ENCODE measurements at regions not wholly inside any gene's neighbourhood (a gene's known extent, or its start where the extent isn't known, plus 50 kb on each side); places are given as distances from the start of the nearest gene placed in this dataset.
"Not testable (repeated sequence)": the region's sequence is repeated elsewhere in the genome, so short reads cannot be mapped to it uniquely, and the experiment has no call there.

GRCh38 chr7:51805783-51806431, 489.3 kb upstream of the COBL start:
- not testable (repeated sequence) for DNase-seq

GRCh38 chr7:51802718-51803117, 486.1 kb upstream of the COBL start:
- no peak for DNase-seq

GRCh38 chr7:51797371-51797770, 480.8 kb upstream of the COBL start:
- DNase-seq, result no peak

GRCh38 chr7:51792796-51793195, 476.2 kb upstream of the COBL start:
- DNase-seq, result no peak

DNA sequence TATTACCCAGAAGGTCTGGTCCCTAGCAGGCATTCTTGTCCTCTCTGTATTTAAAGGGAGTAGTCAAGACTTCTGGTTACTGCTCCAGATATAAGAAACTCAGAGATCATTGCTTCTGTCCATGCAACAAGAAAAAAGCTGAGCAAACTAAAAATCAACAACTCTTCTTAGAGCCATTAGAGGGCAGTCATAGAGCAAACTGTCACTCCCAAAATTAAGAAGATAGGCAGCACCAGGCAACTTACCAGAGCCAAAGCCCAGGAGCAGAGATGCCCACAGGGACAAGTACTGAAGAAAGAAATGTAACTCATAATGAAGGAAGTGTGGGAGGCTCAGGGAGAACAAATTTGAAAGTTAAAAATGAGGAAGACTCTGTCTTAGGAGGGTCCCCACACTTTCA, 472.9 kb upstream of the COBL start:
- no peak for DNase-seq

DNA sequence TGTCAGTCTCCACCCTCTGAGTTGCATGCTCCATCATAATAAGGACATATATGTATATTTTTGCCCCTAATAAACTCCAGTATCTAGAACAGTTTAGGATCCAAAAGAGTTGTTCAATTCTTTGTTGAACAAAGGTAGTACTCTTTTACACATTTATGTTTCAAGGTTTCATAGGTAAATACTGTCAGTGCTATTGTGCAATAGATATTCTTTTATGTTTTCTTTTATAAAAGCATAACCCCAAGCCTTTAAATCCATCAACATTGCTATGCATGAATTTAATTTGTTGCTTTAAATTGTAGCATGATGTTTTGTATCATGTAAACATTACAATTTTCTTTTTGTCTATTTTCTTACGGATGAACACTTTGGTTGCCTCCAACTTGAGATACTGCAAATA, 469.7 kb upstream of the COBL start:
- DNase-seq, result no peak

DNA sequence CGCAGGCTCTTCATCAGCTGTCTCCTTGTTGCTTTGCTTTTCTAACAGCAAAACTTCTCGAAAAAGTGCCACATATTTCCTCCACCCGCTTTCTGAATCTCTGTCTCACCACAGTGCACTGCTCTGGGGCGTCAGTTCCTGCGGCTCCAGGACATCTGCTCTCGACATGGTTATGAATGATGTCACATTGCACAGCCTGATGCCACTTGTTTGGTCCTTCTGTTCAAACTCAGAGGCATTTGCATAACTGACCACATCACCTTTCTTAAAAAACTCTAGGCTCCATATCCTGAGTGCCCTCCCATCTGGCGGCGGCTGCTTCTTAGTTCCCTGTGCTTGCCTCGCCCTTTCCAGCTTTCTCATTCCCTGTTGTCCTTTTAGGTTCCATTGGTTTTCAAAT, 469.3 kb upstream of the COBL start:
- DNase-seq, result no peak

DNA sequence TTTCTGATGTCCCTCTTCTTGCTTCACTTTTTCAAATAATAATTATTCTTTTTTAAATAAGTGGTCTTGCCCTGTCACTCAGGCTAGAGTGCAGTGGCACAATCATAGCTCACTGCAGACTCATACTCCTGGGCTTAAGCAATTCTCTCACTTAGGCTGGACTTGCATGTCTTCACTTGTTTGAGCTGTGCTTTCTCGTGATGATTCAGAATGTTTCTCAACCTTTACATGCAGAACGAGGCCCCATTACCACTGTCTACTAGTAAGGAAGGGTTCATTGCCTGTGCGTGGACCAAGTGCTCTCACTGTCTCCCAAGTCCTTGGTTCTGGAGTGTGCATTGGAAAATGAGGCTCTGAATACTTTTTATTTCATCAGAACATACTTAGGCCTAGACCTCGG, 468.6 kb upstream of the COBL start:
- DNase-seq, result no peak

DNA sequence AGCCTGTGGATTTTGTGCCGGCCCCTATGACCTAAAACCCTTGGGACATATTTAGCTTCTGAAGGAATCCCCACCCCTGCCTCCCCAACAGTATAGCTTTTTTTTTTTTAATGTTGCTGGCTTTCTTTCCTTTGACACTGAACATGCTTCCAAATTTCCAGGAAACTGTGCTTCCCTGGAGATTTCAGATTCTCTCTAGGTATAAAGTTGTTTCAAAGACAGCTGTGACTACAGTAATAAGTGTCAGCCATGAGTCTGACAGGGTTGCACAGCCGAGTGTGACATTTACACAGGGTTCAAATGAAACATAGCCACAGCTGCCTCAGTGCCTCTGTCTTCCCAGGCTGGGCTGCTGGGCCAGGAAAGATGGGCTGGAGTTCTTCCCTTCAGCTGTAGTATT, 466.6 kb upstream of the COBL start:
- DNase-seq, result no peak

GRCh38 chr7:51778121-51778520, 461.5 kb upstream of the COBL start:
- no peak for DNase-seq

GRCh38 chr7:51774178-51774577, 457.6 kb upstream of the COBL start:
- no peak for DNase-seq

DNA sequence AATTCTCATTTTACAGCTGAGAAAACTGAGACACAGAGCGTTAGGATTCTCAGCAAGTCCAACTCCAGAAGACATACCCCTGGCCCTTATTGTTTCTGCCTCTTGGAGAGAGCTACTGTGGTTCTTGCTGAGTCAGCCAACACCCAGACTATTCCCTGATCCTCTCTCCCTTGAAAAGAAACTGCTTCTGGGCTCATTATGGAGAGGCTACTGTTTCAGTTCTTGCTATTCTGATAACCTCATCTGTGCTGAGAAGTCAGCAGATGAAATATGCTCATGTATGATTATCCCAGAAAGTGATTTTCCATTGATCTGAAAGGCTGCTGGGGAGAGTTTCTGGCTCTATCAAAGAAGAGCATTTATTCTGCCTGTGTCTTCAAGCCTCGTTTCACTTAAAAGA, 455.6 kb upstream of the COBL start:
- no peak for DNase-seq

DNA sequence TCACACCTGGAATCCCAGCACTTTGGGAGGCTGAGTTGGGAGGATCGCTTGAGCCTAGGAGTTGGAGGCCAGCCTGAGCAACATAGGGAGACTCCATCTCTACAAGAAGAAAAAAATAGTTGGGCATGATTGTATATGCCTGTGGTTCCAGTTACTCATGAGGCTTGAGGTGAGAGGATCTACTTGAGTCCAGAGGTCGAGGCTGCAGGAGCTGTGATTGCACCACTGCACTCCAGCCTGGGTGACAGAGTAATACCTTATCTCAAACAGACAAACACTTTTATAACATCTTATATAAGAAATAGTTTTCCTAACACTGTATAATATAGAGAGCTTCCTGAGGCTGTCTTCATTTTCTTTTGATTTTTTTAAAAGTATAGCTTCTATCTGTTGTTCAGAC, 448.4 kb upstream of the COBL start:
- DNase-seq, result no peak

- DNase-seq, result no peak
Measured at GRCh38 chr7:51759985-51760384, 443.4 kb upstream of the COBL start.

DNA sequence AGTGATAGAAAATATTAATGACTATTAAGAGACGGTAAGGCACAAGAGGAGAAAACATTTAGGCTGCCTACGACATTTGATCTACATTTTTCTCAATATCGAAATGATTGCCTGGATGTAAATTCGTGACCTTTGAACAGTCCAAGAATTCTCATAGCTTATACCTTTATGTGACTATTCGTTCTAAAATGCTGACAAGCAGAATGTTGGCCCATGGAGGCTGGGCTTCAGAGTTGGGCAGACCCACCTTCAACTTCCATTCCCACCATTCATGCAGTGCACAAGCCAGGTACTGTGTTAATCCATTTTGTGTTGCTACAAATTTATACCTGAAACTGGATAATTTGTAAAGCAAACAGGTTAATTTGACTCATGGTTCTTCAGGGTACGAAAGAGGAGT, 441.4 kb upstream of the COBL start:
- no peak for DNase-seq

- peak in 1 of 56 donors; percentile 11 for DNase-seq
Measured at GRCh38 chr7:51732951-51733350, 416.3 kb upstream of the COBL start.

GRCh38 chr7:51732116-51732515, 415.5 kb upstream of the COBL start:
- DNase-seq, result peak in 24 of 56 donors; percentile 1 to 69 (median 22)

DNA sequence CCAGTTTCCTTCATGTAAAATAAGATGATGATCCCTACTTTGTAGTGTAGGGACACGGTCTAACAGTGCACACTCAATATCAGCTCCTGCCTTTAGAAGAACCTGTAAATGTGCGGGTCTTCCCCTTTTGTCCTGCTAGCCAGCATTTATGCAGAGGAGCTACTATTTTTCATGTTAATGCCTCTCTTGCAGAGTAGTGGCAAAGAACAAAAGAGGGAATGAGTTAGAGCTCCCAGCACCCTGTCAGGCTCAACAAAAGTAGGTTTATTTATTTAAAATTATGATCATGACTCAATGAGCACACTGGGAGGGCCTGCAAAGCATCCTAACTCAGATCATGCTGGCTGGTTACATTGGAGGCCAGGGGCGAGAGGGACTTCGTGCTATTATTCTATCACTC, 414.5 kb upstream of the COBL start:
- no peak for DNase-seq

GRCh38 chr7:51727441-51727840, 410.8 kb upstream of the COBL start:
- DNase-seq, result no peak

- DNase-seq, result peak in 4 of 56 donors; percentile 6 to 47 (median 16)
Measured at GRCh38 chr7:51706851-51707250, 390.2 kb upstream of the COBL start.

- DNase-seq, result peak in 13 of 56 donors; percentile 1 to 31 (median 10)
Measured at GRCh38 chr7:51705701-51706100, 389.1 kb upstream of the COBL start.

DNA sequence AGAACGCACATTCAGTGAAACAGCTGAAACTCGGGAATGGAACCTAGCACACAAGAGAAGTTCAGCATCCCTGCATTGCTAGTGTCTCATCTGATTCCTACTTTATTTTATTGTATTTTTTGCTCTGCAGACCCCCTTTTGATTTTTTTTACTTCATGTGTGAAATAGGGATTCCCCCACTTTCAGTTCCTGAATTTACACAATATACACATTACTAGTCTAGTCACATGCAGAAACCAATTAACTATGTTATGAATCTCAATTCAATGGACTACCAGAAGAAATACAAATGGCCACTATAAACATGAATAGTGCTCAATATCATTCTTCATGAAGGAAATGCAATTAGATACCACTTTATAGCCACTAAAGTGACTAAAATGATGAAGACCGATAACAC, 386.1 kb upstream of the COBL start:
- no peak for DNase-seq

- no peak for DNase-seq
Measured at GRCh38 chr7:51701935-51702334, 385.3 kb upstream of the COBL start.

- DNase-seq, result no peak
Measured at GRCh38 chr7:51700593-51701215, 384.1 kb upstream of the COBL start.
